ENCODE measurements at regions not wholly inside any gene's neighbourhood (a gene's known extent, or its start where the extent isn't known, plus 50 kb on each side); places are given as distances from the start of the nearest gene placed in this dataset.

DNA sequence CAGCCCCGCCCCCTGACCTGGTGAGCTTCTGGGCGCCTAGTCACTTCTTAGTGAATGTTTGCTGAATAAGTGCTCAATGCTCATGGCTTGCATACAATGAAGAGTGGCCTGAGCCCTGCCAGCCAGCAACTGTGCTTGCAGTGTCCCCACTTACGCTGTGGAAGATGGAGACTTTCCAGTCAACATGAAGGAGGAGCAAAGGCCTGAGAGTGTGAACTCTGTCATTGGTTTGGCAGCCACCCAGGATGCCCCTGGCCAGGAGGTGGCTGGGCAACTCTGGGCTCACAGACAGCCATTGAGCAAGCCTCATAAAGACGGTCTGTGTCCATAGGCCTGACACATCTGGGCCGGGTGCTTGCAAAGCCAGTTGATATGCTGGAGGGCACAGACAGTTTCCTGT is 72.1 kb upstream of the MAMLD1 start:
- Mint-ChIP-seq H3K4me3 (no peak overlapping the region), H3K36me3 (ENCODE audit: insufficient read depth) (no peaks in the 10 kb centered on the region), H3K27me3 (no peaks in the 10 kb centered on the region), H3K9me3 (no peaks in the 10 kb centered on the region), H3K27ac (ENCODE audit: low read depth) (no peak overlapping the region), H3K4me1 (no peaks in the 10 kb centered on the region)
- ATAC-seq (replicated peaks; ENCODE audit: extremely low read depth, poor library complexity, severe bottlenecking) (no peak), DNase-seq (ENCODE audit: low spot score in 2 of 2) (no peak)

DNA sequence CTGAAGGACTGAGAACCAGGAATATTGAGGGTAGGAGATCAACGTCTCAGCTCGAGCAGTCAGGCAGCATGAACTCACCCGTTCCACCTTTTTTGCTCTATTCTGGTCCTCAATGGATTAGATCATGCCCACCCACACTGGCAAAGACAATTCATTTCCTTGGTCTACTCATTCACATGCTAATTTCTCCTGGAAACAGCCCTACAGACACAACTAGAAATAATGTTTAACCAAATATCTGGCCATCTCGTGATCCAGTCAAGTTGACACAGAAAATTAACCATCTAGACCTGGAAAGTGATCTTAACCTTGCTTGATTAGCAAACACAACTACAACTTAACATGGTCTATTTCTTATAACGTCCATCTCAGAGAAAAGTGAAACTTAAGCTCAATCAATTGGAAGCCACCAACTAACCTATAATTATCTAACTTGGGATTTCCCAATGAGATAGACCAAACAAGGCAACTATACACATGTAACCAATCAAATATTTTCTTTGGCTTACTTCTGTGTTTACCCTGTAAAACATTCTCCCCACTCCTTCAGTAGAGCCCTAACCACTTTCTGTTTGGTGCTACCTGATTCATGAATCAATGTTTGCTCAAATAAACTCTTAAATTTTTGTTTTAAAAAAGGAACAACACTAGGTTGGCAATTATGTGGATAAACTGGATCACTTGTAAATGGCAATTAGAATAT is 69.7 kb upstream of the MAMLD1 start:
- Mint-ChIP-seq H3K27me3 (no peaks in the 10 kb centered on the region), H3K9me3 (no peaks in the 10 kb centered on the region), H3K4me3 (no peak overlapping the region), H3K27ac (ENCODE audit: low read depth) (no peak overlapping the region), H3K4me1 (no peaks in the 10 kb centered on the region), H3K36me3 (ENCODE audit: insufficient read depth) (peaks cover 2% of the 10 kb centered on the region)
- ATAC-seq (replicated peaks; ENCODE audit: extremely low read depth, poor library complexity, severe bottlenecking), result no peak
- no peak for DNase-seq (ENCODE audit: low spot score in 2 of 2)

DNA sequence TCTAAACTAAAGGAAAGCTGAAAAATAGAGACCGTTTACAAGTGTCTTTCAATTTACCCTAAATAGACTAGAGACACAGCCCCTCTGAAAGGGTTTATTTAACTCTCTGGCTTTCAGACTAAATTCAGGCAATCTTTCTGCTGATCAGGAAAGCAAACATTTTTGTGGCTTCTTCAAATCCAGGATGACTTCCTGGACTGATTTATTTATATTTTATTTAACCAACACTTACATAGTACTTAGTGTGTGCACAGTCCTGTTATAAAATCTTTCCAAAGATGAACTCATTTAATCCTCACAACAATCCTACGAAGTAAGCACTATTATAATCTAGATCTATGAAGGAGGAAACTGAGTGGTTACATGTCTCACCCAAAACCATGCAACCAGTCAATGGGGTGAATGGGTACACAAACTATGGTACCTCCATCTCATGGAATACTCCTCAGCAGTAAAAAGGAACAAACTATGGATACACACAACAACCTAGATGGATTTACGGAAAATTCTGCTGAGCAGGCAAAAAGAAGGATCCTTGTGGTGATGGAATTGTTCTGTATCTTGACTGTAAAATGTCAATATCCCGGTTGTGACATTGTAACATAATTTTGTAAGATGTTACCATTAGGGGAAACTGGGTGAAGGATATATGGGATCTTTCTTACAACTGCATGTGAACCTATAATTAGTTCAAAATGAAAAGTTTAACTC is 64.1 kb upstream of the MAMLD1 start:
- ATAC-seq (replicated peaks; ENCODE audit: extremely low read depth, poor library complexity, severe bottlenecking) (no peak), DNase-seq (ENCODE audit: low spot score in 2 of 2) (no peak)
- Mint-ChIP-seq H3K27me3 (no peaks in the 10 kb centered on the region), H3K36me3 (ENCODE audit: insufficient read depth) (peaks cover 2% of the 10 kb centered on the region), H3K9me3 (no peaks in the 10 kb centered on the region), H3K4me1 (no peaks in the 10 kb centered on the region), H3K4me3 (no peak overlapping the region), H3K27ac (ENCODE audit: low read depth) (no peak overlapping the region)

DNA sequence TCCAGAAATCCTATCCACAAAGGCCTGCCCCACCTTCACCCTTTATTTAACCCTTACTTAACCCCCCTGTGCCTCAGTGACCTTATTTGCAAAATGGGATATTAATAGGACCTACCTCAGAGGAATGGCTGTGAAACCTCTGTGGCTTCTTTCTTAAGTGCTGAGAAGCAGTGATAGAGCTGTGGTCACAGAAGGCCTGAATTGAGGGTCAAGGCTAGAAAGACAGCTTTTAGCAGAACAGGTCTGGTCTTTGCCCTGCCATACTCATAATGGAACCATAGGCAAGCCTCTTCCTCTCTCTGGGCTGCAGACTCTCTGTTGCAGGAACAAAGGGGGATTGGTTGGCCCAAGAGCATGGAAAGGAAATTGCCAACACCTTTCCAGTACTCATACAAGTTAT is 63.5 kb upstream of the MAMLD1 start:
- peaks cover 2% of the 10 kb centered on the region for H3K36me3 Mint-ChIP-seq (ENCODE audit: insufficient read depth)
- no peak overlapping the region for H3K27ac Mint-ChIP-seq (ENCODE audit: low read depth)
- no peaks in the 10 kb centered on the region for H3K27me3 Mint-ChIP-seq
- no peaks in the 10 kb centered on the region for H3K4me1 Mint-ChIP-seq
- DNase-seq (ENCODE audit: low spot score in 2 of 2), result no peak
- no peak overlapping the region for H3K4me3 Mint-ChIP-seq
- no peak for ATAC-seq (replicated peaks; ENCODE audit: extremely low read depth, poor library complexity, severe bottlenecking)
- H3K9me3 Mint-ChIP-seq, result no peaks in the 10 kb centered on the region

DNA sequence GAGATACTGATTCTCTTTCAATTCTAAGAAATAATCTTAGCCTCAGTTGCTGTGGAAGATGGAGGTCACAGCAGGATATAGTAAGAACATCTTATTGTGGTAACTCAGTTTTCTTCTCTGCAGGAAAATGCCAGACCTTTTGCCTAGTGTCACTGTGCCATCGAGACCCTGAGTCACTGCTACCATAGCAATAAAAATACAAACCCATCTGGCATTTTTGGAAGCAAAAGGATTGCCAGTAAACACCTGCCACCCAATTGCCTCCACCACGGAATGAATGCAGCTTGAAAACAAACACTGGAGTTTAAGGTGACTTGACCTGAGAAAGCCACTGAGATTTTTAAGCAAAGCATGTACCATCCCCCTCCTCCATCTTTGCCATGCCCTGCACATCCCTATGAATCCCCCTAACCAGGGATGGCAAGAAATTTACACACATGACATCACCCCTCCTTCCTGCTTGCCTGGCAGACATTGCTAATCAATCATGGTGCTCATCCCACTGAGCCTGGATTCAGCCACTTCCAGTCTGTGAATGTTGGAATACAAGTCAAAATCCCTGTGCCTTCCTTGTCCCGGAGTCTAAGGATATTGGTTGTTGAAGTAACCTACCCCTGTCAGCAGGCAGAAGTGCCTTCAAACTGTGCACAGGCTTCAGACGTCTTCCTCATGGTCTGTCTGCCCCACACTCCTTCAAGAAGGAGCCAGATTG is 59.6 kb upstream of the MAMLD1 start:
- DNase-seq (ENCODE audit: low spot score in 2 of 2) (no peak), ATAC-seq (replicated peaks; ENCODE audit: extremely low read depth, poor library complexity, severe bottlenecking) (no peak)
- no peaks in the 10 kb centered on the region for H3K9me3 Mint-ChIP-seq
- H3K27ac Mint-ChIP-seq (ENCODE audit: low read depth), result no peak overlapping the region
- no peaks in the 10 kb centered on the region for H3K4me1 Mint-ChIP-seq
- no peaks in the 10 kb centered on the region for H3K36me3 Mint-ChIP-seq (ENCODE audit: insufficient read depth)
- no peaks in the 10 kb centered on the region for H3K27me3 Mint-ChIP-seq
- no peak overlapping the region for H3K4me3 Mint-ChIP-seq

DNA sequence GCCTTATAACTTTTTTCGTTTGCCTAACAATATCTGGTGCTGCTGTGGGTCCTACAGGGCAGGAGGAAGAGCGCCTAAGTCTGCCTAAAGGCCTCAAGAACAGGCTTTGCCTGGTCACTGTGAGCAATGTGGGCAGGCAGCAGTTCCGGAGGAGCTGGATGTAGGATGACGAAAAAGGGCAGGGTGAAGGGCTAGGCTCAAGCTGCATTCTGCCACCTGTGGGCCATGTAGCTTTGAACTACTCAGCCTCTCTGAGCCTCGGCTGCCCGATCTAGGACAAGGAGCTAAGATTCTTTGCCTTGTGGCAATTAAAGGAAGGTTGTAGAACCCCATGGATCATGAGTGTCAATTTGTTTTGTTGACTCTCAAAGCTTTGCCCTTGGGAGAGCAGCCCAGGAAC is 57.1 kb upstream of the MAMLD1 start:
- H3K27me3 Mint-ChIP-seq, result no peaks in the 10 kb centered on the region
- no peaks in the 10 kb centered on the region for H3K9me3 Mint-ChIP-seq
- H3K27ac Mint-ChIP-seq (ENCODE audit: low read depth), result no peak overlapping the region

DNA sequence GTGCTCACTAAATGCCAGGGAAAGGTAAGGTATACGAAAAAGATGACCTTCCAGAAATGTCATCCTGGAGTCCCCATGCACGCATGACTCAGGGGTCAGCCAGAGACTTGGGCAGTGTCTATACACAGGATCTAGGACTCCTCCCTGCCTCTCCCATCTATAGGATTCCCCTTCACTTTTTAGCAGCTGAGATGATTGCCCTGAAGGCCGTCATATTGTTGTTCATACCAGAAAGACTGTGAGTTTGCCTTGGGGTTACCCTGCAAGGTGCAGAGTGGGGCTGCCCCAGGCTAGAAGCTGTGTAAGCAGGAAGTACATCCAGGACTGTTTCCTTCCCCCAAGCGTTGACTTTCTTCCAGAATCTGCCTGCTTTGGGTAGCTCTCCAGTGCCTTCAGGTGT is 55.1 kb upstream of the MAMLD1 start:
- H3K4me3 Mint-ChIP-seq, result no peak overlapping the region
- no peaks in the 10 kb centered on the region for H3K27me3 Mint-ChIP-seq
- DNase-seq (ENCODE audit: low spot score in 2 of 2) (no peak), ATAC-seq (replicated peaks; ENCODE audit: extremely low read depth, poor library complexity, severe bottlenecking) (no peak)
- H3K4me1 Mint-ChIP-seq, result no peaks in the 10 kb centered on the region
- no peaks in the 10 kb centered on the region for H3K36me3 Mint-ChIP-seq (ENCODE audit: insufficient read depth)
- no peak overlapping the region for H3K27ac Mint-ChIP-seq (ENCODE audit: low read depth)
- H3K9me3 Mint-ChIP-seq, result no peaks in the 10 kb centered on the region

More for the DNA sequence above, 57.1 kb upstream of the MAMLD1 start:
- H3K36me3 Mint-ChIP-seq (ENCODE audit: insufficient read depth), result no peaks in the 10 kb centered on the region
- DNase-seq (ENCODE audit: low spot score in 2 of 2) (no peak), ATAC-seq (replicated peaks; ENCODE audit: extremely low read depth, poor library complexity, severe bottlenecking) (no peak)
- no peak overlapping the region for H3K4me3 Mint-ChIP-seq
- no peaks in the 10 kb centered on the region for H3K4me1 Mint-ChIP-seq

DNA sequence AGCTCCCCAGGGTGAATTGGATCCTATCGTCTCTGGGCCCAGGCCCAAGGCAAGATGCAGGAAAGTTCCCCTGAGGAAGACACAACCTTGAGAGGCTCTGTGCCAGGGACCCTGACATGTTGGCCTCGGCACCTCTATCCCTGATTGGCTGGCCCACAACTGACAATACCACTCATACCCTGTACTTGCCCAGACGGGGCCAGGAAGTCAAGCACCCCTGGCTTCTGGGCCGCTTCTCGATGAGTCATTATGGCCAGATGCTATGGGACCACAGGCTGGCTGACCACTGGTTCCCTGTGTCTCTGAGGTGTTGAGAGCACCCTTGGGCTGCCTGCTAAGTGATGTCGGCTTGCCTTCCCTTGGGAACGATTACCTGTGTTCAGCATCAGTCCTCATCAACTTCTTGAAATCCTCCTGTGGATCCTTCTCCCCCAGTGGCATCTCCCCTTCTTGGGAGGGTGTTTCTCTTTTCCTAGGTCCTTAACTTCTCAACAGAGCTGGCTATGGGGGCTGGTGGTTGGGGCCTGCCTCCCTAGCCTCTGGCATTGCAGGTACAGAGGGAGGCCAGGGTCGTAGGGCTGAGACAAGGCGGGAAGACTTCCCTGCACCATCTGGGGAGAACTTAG is 54.5 kb upstream of the MAMLD1 start:
- no peaks in the 10 kb centered on the region for H3K27me3 Mint-ChIP-seq

DNA sequence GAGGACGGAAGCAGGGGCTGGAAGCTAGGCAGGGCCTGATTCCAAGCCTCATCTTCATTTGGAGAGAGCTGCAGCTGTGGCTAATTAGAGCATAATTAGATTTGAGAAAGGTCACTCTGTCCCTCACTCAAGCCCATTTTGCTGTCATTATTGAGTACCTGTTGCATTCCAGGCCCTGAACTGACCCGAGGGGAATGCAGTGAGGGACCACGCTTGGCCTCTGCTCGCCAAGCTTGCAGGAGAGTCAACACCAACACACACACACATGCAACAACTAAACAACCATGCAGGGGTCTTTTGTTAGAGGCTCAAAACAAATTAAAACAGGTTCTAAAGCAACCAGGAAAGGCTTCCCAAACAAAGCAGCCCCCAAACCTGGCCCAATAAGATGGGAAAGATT is 52.7 kb upstream of the MAMLD1 start:
- Mint-ChIP-seq H3K4me3 (no peak overlapping the region), H3K4me1 (no peaks in the 10 kb centered on the region), H3K27me3 (no peaks in the 10 kb centered on the region), H3K9me3 (no peaks in the 10 kb centered on the region), H3K27ac (ENCODE audit: low read depth) (no peak overlapping the region), H3K36me3 (ENCODE audit: insufficient read depth) (peaks cover 1% of the 10 kb centered on the region)
- ATAC-seq (replicated peaks; ENCODE audit: extremely low read depth, poor library complexity, severe bottlenecking), result no peak
- no peak for DNase-seq (ENCODE audit: low spot score in 2 of 2)

More for the DNA sequence above, 54.5 kb upstream of the MAMLD1 start:
- ATAC-seq (replicated peaks; ENCODE audit: extremely low read depth, poor library complexity, severe bottlenecking) (no peak), DNase-seq (ENCODE audit: low spot score in 2 of 2) (no peak)
- H3K9me3 Mint-ChIP-seq, result no peaks in the 10 kb centered on the region
- peaks cover 1% of the 10 kb centered on the region for H3K36me3 Mint-ChIP-seq (ENCODE audit: insufficient read depth)
- no peak overlapping the region for H3K4me3 Mint-ChIP-seq
- no peak overlapping the region for H3K27ac Mint-ChIP-seq (ENCODE audit: low read depth)
- no peaks in the 10 kb centered on the region for H3K4me1 Mint-ChIP-seq

DNA sequence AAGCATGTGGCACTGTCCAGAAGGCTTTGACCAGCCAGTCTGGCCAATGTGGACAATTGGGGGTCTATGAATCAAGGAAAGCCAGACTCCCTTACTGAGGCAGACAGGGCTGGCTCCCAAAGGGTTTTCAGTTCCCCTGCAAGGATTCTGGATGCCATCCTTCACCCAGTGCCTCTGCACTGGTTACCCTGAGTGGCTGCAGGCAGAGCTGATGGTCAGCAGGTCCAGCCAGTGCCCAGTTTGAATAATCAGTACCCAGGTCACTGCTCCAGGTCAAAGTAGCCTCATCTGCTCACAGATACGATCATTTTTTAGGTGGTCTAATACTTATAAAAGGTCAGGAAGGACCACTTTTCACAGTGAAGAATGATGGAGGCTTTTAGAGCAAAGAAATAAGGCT is 52.2 kb upstream of the MAMLD1 start:
- Mint-ChIP-seq H3K9me3 (no peaks in the 10 kb centered on the region), H3K4me3 (no peak overlapping the region), H3K27me3 (no peaks in the 10 kb centered on the region), H3K36me3 (ENCODE audit: insufficient read depth) (peaks cover 1% of the 10 kb centered on the region), H3K27ac (ENCODE audit: low read depth) (no peak overlapping the region), H3K4me1 (no peaks in the 10 kb centered on the region)
- DNase-seq (ENCODE audit: low spot score in 2 of 2) (no peak), ATAC-seq (replicated peaks; ENCODE audit: extremely low read depth, poor library complexity, severe bottlenecking) (no peak)

DNA sequence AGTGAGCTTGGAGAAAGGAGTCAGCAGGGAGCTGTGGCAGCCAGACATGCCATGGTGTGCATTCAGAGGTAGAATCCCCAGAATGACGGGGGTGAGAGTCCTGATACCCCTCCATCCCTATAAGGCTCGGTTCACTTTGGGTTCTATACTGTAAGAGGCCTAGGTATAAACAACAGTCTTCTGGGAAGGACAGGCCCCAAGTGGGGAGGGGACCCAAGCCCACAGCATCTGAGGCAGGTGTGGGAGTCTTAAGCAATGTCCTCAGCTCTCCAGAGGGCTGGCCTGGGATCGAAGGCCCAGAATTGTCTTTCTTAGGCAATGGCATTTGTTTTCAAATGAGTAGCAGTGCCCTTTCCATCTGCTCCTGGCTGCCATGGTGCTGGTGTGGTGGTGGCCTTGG is 50.2 kb upstream of the MAMLD1 start:
- Mint-ChIP-seq H3K9me3 (no peaks in the 10 kb centered on the region), H3K4me1 (no peaks in the 10 kb centered on the region), H3K36me3 (ENCODE audit: insufficient read depth) (peaks cover 1% of the 10 kb centered on the region), H3K27ac (ENCODE audit: low read depth) (no peak overlapping the region), H3K4me3 (no peak overlapping the region), H3K27me3 (no peaks in the 10 kb centered on the region)
- ATAC-seq (replicated peaks; ENCODE audit: extremely low read depth, poor library complexity, severe bottlenecking) (no peak), DNase-seq (ENCODE audit: low spot score in 2 of 2) (no peak)

All from central memory CD8-positive, alpha-beta T cell (primary cell).